T-helper 2 cell treated with Interferon-gamma antibody and Interleukin-4, amounts not matched to agents 100 ng/mL and 5 ng/mL, for 36 hours (primary cell): ENCODE measurements at regions not wholly inside any gene's neighbourhood (a gene's known extent, or its start where the extent isn't known, plus 50 kb on each side); places are given as distances from the start of the nearest gene placed in this dataset.

Source experiments
- intact Hi-C: fragments of 100-400 bp; cut with micrococcal nuclease; formaldehyde crosslinking; loops from one replicate; pipeline ENCODE4 v1.15.1; 2023

DNA sequence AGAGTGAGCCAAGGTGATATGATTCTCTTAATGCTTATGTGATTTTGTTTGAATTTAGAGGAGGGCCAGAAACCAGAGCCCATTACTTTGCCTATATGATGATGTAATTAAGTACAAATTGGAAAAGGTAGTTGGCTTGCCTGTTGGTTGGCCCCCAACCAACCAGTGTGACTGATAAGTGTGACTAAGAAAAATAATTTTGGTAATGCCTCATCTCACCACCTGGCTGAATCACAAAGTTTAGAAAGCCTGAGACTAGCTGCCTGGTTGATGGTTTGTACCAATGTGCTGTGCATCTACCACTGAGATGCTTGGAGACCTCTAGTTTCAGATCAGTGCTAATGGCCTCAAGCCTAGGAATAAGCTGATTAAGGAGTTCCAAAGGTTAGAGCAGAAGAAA lies 338.7 kb downstream of the CDH2 start:
- intact Hi-C loops, result no loop called here

DNA sequence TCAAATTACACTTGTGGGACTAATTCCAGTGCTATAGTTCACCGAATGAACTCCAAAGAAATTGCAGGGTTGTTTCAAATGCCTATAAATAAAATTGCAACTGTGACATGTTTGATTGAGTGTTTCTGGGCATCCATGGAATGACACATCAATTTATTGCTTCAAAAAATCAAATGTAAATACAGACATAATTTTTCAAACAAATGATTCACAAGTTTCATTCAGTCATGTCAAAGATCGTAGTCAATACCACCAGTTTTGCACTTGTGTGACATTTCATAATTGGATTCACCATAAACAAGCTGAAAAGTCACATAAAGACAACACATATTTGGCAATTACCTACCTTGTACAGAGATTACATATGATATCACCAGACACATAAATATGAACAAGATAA lies 350.8 kb downstream of the CDH2 start:
- intact Hi-C loops, result no loop called here

DNA sequence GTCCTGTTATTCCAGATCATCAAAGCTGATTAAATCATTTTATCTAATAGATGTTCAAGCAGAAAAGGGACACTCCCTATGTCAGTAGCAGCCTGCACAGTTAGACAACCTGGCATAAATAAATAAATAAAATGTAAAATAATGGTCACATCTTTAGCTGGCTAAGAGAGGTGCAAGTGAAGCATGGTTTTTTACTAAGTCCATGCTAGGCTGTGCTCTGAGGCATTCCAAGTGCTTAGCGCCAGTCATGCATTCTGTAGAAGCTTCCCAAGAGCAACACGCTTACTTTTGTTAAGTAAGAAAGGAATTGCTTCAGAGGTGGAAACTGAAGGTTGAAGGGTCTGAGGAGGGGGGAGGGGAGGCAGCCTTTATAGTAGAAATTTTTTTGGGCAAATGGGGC lies 351.2 kb downstream of the CDH2 start:
- intact Hi-C loops, result no loop called here

DNA sequence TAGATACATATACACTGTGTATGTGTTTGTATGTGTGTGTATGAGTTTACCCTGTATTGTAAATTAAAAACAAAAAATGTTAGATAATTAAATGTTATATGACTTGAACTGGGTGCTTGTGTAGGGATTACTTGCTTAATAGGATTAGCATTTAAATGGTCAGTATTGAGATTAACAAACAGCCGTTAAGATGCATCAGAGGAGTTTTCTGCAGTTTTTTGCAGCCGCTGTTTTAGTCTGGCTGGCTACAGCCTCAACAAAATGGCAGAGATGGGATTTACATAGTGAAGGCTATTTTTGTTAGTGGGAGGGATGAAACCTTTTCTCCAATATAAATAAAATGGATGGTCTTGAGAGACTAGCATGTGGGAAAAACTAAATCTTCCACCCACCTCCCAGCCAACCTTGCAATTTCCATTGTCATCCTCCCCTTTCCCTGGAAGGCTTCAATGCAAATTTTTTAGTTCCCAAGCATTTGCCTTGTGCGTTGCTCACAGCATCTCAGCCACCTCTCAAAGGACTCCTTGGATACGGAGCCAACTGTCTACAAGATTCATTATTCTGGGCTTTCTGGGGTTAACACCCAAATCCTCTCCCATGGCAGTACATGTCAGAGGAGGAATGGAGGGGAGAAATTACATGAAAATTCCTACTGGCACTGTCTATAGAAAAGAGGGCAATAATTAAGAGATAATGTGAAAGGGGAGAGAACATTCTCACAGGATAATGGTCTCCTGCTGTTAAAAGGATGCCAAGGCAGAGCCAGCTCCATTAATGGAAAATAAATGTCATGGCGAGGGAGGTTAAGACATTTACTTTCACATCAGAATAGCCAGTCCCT lies 351.9 kb downstream of the CDH2 start:
- intact Hi-C loops, result no loop called here

DNA sequence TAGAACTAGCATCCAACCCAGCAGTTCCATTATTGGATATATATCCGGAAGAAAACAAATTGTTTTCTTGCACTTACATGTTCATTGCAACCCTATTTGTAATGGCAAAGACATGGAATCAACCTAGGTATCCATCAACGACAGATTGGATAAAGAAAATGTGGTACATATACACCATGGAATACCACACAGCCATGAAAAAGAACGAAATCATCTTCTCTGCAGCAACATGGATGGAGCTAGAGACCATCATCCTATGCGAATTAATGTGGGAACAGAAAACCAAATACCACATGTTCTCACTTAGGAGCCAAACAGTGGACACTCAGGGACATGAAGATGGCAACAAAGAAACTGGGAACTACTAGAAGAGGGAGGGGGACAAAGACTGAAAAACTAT lies 352.7 kb downstream of the CDH2 start:
- intact Hi-C loops, result no loop called here

DNA sequence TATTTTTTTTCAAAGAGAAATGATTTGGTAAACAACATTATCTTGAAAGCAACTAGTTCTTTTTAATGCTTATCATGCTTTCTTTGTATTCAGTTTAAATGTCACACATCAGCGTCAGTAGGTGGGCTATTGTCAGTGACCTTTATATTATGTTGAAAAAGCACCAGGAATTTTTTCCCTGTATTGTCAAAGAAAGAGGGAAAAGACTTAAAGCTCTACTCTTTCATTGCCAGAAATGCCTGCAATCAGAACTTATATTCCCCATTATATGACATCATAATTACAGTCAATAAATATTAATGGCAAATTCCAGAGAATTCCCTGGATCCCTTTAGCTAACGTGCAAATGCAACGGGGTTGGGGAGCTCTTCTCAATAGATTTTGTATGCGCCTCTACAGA lies 353.9 kb downstream of the CDH2 start:
- intact Hi-C loops, result no loop called here

DNA sequence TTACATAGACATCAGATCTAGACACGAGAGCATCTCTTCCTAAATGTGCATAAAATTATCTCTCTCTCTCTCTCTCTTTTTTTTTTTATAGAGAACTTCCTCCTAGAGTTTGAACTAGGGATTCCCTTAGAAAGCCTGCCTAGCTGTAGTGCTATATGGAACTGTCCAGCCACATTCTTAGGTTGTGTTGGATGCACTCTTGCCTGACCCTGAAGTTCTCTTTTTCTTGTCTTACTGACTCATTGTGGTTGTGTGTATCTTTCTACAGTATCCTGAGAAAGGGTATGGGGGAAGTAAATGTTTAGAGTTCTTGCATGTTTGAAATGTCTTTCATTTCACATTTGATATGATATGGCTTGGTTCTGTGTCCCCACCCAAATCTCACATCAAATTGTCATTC lies 368.2 kb downstream of the CDH2 start:
- intact Hi-C loops, result no loop called here

DNA sequence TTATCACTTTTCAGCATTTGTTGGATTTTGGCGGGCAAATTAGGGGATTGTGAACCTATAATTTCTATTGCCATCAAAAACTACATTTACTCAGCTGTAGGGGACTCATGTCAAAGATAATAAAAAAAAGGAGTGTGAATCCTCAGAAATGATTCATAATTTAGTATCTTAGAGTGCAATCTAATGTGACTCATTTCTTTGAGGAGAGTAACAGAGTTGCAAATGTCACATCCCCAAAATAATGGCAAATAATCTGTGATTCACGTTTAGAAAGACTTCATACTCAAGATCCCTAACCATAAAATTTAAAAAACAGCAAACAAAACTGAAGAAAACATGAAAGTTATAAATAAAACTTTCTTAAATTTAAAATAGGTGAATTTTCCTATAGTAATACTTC lies 373.0 kb downstream of the CDH2 start:
- intact Hi-C loops, result no loop called here

DNA sequence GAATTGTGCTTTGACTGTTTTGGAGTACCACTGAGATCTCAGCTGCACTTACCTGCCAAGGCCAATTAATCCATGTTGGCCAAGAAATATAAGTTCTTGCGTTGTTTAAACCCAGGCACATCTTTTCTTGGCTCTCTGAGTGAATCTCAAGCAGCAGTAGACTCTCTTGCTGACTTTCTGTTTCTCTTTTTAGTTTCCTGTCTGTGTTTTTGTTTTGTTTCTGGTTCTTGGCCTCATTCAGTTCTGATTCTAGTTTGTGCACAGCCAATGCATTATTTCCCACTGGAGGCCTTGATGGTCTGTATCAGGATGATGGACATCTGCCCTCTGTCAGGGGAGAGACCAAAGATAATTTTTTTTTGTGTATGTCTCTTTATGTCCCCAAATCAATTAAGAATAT lies 379.4 kb downstream of the CDH2 start:
- intact Hi-C loops, result no loop called here

DNA sequence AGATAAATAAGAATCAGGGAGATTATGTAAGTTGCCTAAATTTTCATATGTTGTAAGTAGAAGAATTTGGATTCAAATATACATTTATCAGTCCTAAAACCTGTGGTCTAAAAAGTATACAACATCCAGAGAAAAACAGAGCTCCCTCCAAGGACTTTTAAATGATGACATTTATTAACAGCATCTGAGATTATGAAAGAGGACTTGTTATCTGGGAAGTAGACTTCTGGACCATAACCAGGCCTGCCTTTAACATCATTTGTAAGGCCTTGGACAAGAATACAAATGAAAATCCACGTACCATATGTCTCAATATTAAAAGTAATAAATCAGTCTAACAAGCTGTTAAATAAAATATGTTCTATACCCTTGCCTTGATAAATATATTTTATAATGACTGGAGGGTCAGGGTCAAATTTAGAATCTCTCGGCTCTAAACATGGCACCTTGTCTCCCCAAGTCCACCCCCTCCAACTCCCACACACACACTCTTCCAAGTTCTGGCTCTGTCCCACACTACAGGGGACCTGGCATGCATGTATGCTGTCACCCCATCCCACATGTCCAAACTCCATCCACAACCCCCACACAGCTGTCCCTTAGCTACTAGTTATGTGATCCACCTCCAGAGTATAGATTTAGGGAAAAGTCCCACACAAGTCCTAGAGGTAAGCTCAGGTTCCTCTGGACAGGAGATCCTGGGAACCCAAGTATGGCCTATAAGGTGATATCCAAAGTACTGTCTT lies 382.6 kb downstream of the CDH2 start:
- intact Hi-C loops, result no loop called here

DNA sequence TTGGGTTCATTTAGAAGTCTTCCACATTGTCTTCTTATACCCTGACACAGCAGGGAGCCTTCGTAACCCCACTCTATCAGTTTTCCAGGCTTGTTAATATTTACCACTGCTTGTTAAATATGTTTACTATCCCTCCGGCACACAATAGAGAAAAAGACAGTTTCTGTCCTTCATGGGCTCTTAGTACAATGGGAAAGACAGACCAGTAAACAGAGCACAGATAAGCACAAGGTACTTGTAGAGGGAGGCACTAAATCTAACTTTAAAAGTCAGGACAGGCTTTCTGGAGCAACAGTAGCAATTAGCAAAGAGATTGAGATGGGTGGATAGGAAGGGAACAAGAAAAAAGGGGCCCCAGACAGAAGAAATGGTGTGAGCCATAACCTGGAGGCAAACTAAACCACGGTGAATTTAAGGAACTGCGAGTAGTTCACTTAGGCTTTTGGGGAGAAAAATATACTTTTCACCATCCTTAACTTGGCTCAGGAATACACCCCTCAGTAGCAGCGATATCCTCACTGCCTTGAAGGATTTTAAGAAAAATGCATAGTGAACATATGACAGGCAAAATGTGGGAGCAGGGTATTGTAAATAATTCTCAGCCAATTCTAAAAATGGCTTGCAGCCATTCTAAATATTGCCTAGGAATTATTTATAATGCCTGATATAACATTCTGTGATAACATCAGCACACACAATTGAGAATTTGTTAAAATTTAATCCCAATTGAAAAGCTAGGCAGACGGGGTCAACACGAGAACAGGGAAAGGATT lies 383.7 kb downstream of the CDH2 start:
- intact Hi-C loops, result no loop called here

DNA sequence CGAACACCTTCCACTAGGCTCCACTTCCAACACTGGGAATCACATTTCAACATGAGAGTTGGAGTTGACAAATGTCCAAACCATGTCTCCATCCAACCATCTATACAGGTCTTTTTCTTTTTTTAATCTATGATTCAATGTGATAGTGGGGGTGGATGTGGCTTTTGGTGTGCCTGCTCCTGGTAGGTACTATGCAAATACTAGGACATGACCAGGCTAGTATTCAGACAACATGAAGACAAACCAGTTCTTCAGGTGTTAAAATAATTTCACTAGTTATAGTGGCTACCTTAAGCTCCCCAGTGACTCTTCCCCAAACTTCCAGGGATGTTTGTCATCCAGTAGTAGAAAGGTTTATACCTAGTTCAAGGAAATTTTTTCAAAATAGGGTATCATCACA lies 387.5 kb downstream of the CDH2 start:
- intact Hi-C loops, result no loop called here

DNA sequence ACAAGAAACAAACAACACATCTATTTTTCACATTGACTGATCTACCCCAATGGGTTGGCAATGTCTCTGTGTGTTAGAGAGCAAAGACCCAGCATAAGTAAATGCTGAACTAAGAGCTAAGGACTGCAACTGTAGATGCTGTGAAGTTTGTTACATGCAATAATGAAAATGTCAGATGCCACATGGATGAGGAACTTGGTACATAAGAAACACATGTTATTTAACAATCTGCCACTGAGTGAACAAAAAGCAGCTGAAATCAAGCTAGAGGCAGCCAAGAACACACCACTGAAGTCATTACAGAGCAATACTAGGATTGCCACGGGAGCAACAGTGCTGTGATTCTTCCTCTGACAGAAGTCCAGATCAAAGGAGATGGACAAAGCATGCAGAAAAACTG lies 389.4 kb downstream of the CDH2 start:
- intact Hi-C loops, result no loop called here

DNA sequence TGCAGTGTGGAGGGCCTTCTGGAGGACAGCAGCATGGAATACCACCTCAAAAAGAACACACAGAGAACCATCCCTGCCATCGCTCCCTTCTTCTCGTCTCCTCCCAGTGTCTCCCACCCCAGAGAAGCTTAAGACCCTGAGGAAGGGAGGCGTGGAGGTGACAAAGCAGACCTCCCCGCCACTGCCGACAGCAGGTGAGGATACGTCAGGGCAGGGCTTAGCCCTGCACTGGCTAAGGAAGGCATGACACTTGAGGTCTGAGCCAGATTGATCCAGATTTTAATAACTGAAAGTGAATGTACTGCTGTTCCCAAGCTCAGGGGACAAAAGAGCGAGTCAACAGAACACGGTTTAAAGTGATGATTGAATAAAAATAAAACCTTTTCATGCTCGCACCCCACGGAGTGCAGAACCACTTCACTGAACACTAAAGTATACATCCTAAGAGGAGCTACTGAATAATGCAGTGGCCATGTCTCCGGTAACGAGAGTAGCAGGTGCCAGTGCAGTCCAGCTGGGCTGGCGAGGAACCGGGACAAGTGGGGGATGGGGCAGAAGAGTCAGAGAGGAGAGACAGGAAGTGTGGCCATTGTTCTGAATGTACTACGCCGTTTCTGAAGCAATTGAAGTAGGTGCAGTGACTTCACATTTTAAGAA lies 391.0 kb downstream of the CDH2 start:
- intact Hi-C loops, result no loop called here

DNA sequence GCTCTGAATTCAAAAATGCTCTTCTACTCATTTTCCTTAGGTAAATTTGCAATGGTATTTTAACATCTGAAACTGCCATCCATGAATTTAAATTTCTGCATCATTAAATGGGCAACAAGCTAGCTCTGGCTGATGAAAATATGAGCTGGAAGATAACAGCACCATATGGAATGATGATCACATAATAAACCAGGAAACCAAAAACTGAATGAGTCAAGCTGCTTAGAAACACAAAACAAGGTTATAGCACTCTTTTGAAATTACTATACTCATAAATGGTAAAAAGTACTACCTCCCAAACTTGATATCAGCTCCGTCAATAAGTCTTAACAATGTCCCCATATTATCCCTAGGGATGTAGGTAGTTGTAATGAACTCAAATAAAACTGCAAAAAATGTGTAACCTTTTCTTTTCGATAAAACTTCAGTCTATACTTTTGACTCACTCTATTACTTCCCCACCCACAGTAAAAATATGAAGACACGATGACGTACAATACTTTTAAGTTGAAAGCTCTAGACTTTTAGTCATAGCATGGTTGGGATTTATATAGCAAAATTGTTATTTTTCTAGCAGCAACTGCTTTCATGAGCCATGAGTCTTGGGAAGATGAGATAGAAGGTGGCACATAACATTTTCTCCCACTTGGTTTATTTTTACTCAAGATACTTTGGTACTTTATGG lies 396.7 kb downstream of the CDH2 start:
- intact Hi-C loops, result no loop called here

DNA sequence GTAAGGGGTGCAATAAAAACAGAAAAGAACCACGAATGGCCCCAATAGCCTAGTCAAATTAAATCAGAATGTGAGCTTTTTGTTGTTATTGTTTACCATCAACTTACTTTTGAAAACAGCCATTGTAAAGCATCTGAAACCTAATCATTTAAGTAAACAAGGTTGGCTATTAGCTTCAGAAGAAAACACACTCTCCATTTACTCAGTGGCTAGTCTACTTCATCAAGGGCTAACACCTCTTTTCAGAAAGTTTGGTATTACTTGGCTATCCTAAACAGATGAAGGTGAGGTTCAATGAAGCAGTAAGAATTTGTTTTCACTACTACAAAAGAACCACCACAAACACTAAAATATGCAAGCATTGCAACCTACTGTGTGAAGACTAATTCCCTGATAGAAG lies 398.0 kb downstream of the CDH2 start:
- intact Hi-C loops, result no loop called here

DNA sequence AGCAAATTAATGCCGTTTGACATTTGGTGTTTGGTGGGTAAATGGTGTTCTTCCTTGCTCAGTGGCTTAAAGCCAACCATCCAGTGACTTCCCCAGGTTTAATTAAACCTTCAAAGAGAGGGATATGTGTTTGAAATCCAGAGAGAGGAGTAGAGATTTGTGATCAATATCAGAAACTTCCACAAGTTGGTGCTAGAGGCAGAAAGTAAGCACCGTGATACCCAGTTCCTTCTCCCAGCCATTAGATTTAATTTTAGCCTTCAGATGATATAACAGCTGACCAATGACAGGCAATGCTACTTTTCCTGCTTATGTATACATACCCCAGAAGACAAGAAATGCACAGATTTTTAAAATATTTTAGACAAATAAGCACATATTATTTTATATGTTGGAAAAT lies 398.5 kb downstream of the CDH2 start:
- intact Hi-C loops, result no loop called here

DNA sequence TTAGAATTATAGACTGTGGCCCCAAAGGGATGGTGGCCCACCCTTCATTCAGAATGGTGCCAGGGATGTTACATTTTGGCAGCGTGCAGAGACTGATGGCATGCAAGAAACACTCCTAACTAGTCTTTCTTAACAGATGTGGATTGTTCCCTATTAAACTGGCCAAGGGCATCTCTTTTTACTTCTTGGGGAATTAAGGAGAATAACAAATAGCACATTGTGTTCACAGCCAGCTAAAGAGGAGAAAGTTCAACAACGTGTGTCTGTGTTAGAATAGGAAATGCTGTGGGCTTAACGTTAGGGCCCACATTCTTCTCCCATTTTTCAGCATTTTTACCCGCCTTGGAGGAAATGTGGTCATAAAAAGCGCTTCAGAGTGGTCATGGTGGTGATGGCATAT lies 404.8 kb downstream of the CDH2 start:
- intact Hi-C loops, result no loop called here

DNA sequence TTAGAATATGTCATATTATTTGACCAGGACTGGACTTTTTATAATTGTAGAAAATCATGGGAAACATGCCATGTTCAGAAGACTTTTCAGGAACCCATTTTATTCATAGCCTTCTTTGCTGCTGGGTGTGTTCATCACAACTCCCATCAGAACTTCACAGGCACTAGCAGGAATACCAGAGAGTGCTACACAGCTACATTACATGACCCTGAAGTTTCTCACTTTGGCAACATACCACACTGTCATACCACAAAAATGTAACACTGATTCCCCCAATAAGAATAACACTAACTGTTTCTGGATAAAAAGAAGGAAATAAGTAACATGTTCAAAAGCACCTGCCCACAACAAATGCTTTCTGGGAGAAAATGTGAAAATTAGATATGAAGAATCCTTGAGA lies 405.4 kb downstream of the CDH2 start:
- intact Hi-C loops, result no loop called here

DNA sequence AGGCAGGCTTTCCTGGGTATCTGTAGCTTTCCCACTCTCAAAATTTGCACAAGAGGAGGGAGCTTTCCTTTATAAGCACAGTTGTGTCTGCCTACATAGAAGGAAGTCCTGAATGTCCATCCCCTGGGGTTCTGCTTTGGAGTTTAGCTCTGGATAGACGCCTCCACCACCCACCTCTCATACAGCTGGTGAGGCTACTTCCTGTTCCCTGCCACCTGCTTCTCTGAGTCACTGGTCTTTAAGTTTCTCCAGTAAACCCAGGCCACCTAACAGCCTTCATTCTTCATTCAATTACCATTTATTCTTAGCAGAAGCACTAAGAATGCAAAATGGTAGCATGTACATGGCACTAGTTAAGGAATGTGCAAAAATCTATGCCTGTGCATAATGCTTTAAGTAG lies 407.8 kb downstream of the CDH2 start:
- intact Hi-C loops, result no loop called here

DNA sequence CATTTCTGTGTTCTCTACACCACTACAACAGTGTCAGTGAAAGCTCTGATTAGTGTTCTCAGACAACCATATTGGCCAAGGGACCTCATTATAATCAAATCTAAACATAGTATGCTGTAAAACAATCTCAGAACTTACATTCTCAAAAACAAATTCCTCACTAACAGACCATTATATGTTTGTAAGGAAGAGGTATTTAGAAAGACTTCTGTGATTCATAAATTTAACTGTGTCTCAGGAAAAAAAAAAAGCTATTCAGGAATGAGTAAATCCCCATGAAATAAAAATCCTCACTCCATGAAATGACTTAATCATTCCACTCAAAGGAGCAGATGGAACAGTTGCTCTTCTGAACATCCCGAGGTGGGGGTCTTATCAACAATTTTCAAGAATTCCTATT lies 413.0 kb downstream of the CDH2 start:
- intact Hi-C loops, result no loop called here
